ENCODE measurements at regions not wholly inside any gene's neighbourhood (a gene's known extent, or its start where the extent isn't known, plus 50 kb on each side); places are given as distances from the start of the nearest gene placed in this dataset.

- Mint-ChIP-seq H3K4me1 (no peaks in the 10 kb centered on the region), H3K4me3 (no peak overlapping the region), H3K27ac (no peak overlapping the region), H3K27me3 (no peaks in the 10 kb centered on the region), H3K36me3 (no peaks in the 10 kb centered on the region), H3K9me3 (peaks cover 2 to 15% (median 7%) of the 10 kb centered on the region in 5 donors)
- Histone ChIP-seq H3K27ac (ENCODE audit: low read depth, low read length) (no peak overlapping the region), H3K27me3 (ENCODE audit: insufficient read depth, low read length, poor library complexity, severe bottlenecking) (no peaks in the 10 kb centered on the region), H3K36me3 (ENCODE audit: insufficient read depth, low read length) (no peaks in the 10 kb centered on the region), H3K4me3 (ENCODE audit: low read length) (no peak overlapping the region), H3K9me3 (ENCODE audit: low read length) (no peaks in the 10 kb centered on the region), H3K4me1 (ENCODE audit: insufficient read depth, low read length) (no peaks in the 10 kb centered on the region)
- ChIA-PET CTCF (no interaction called here), POLR2A (no interaction called here)
- DNase-seq = no peak
Observed at GRCh38 chr11:24060125-24060524, 436.7 kb upstream of the LUZP2 start.

- Histone ChIP-seq H3K36me3 (ENCODE audit: insufficient read depth, low read length) (no peaks in the 10 kb centered on the region), H3K27ac (ENCODE audit: low read depth, low read length) (no peak overlapping the region), H3K27me3 (ENCODE audit: insufficient read depth, low read length, poor library complexity, severe bottlenecking) (no peaks in the 10 kb centered on the region), H3K4me3 (ENCODE audit: low read length) (no peak overlapping the region), H3K9me3 (ENCODE audit: low read length) (no peaks in the 10 kb centered on the region), H3K4me1 (ENCODE audit: insufficient read depth, low read length) (no peaks in the 10 kb centered on the region)
- POLR2A ChIA-PET = no interaction called here
- Mint-ChIP-seq H3K27me3 (no peaks in the 10 kb centered on the region), H3K27ac (no peak overlapping the region), H3K4me1 (no peaks in the 10 kb centered on the region), H3K36me3 (no peaks in the 10 kb centered on the region), H3K9me3 (peaks cover 0 to 12% (median 3%) of the 10 kb centered on the region in 5 donors), H3K4me3 (no peak overlapping the region)
- no peak for DNase-seq
- CTCF ChIA-PET = no interaction called here
Observed at GRCh38 chr11:24064309-24064903, 432.4 kb upstream of the LUZP2 start.

- Histone ChIP-seq H3K4me3 (ENCODE audit: low read length) (no peak overlapping the region), H3K27ac (ENCODE audit: low read depth, low read length) (no peak overlapping the region), H3K36me3 (ENCODE audit: insufficient read depth, low read length) (no peaks in the 10 kb centered on the region), H3K9me3 (ENCODE audit: low read length) (no peaks in the 10 kb centered on the region), H3K4me1 (ENCODE audit: insufficient read depth, low read length) (no peaks in the 10 kb centered on the region), H3K27me3 (ENCODE audit: insufficient read depth, low read length, poor library complexity, severe bottlenecking) (no peaks in the 10 kb centered on the region)
- POLR2A ChIA-PET = no interaction called here
- no peak overlapping the region for H3K27ac Mint-ChIP-seq
- no peak overlapping the region for H3K4me3 Mint-ChIP-seq
- peaks cover 2 to 9% (median 8%) of the 10 kb centered on the region in 5 donors for H3K9me3 Mint-ChIP-seq
- no peaks in the 10 kb centered on the region for H3K36me3 Mint-ChIP-seq
- CTCF ChIA-PET = no interaction called here
- H3K27me3 Mint-ChIP-seq = no peaks in the 10 kb centered on the region
- H3K4me1 Mint-ChIP-seq = no peaks in the 10 kb centered on the region
- DNase-seq = no peak
Observed at GRCh38 chr11:24068197-24068596, 428.7 kb upstream of the LUZP2 start.

- Histone ChIP-seq H3K27ac (ENCODE audit: low read depth, low read length) (no peak overlapping the region), H3K36me3 (ENCODE audit: insufficient read depth, low read length) (no peaks in the 10 kb centered on the region), H3K4me3 (ENCODE audit: low read length) (no peak overlapping the region), H3K9me3 (ENCODE audit: low read length) (no peaks in the 10 kb centered on the region), H3K27me3 (ENCODE audit: insufficient read depth, low read length, poor library complexity, severe bottlenecking) (no peaks in the 10 kb centered on the region), H3K4me1 (ENCODE audit: insufficient read depth, low read length) (no peaks in the 10 kb centered on the region)
- peaks cover 5 to 11% (median 7%) of the 10 kb centered on the region in 5 donors for H3K9me3 Mint-ChIP-seq
- H3K27ac Mint-ChIP-seq = no peak overlapping the region
- no peaks in the 10 kb centered on the region for H3K27me3 Mint-ChIP-seq
- H3K4me1 Mint-ChIP-seq = no peaks in the 10 kb centered on the region
- no peak overlapping the region for H3K4me3 Mint-ChIP-seq
- no peaks in the 10 kb centered on the region for H3K36me3 Mint-ChIP-seq
- ChIA-PET CTCF (no interaction called here), POLR2A (no interaction called here)
- no peak for DNase-seq
Observed at GRCh38 chr11:24070435-24070834, 426.4 kb upstream of the LUZP2 start.

GRCh38 chr11:24078018-24078417, 418.8 kb upstream of the LUZP2 start:
- H3K4me1 ChIP-seq (ENCODE audit: insufficient read depth, low read length) = no peaks in the 10 kb centered on the region
- ChIA-PET CTCF (no interaction called here), POLR2A (no interaction called here)
- H3K27ac Mint-ChIP-seq = no peak overlapping the region
- DNase-seq = no peak
- H3K4me3 Mint-ChIP-seq = no peak overlapping the region
- peaks cover 5 to 20% (median 7%) of the 10 kb centered on the region in 5 donors for H3K9me3 Mint-ChIP-seq
- H3K4me1 Mint-ChIP-seq = no peaks in the 10 kb centered on the region
- H3K27me3 Mint-ChIP-seq = no peaks in the 10 kb centered on the region
- H3K9me3 ChIP-seq (ENCODE audit: low read length) = no peaks in the 10 kb centered on the region
- no peak overlapping the region for H3K4me3 ChIP-seq (ENCODE audit: low read length)
- no peaks in the 10 kb centered on the region for H3K36me3 ChIP-seq (ENCODE audit: insufficient read depth, low read length)
- H3K36me3 Mint-ChIP-seq = no peaks in the 10 kb centered on the region
- no peak overlapping the region for H3K27ac ChIP-seq (ENCODE audit: low read depth, low read length)
- H3K27me3 ChIP-seq (ENCODE audit: insufficient read depth, low read length, poor library complexity, severe bottlenecking) = no peaks in the 10 kb centered on the region

- no peak overlapping the region for H3K4me3 ChIP-seq (ENCODE audit: low read length)
- Mint-ChIP-seq H3K4me1 (no peaks in the 10 kb centered on the region), H3K36me3 (no peaks in the 10 kb centered on the region), H3K4me3 (no peak overlapping the region), H3K27me3 (no peaks in the 10 kb centered on the region), H3K9me3 (peaks cover 0 to 33% (median 16%) of the 10 kb centered on the region in 5 donors), H3K27ac (no peak overlapping the region)
- no peaks in the 10 kb centered on the region for H3K4me1 ChIP-seq (ENCODE audit: insufficient read depth, low read length)
- POLR2A ChIA-PET = no interaction called here
- CTCF ChIA-PET = no interaction called here
- no peaks in the 10 kb centered on the region for H3K36me3 ChIP-seq (ENCODE audit: insufficient read depth, low read length)
- no peaks in the 10 kb centered on the region for H3K27me3 ChIP-seq (ENCODE audit: insufficient read depth, low read length, poor library complexity, severe bottlenecking)
- H3K9me3 ChIP-seq (ENCODE audit: low read length) = no peaks in the 10 kb centered on the region
- H3K27ac ChIP-seq (ENCODE audit: low read depth, low read length) = no peak overlapping the region
- no peak for DNase-seq
Observed at GRCh38 chr11:24082241-24082640, 414.6 kb upstream of the LUZP2 start.

- CTCF ChIA-PET = no interaction called here
- no peak overlapping the region for H3K27ac Mint-ChIP-seq
Observed at GRCh38 chr11:24082860-24083259, 414.0 kb upstream of the LUZP2 start.

GRCh38 chr11:24084956-24085355, 411.9 kb upstream of the LUZP2 start:
- H3K9me3 Mint-ChIP-seq = peaks cover 0 to 33% (median 13%) of the 10 kb centered on the region in 5 donors
- Histone ChIP-seq H3K36me3 (ENCODE audit: insufficient read depth, low read length) (no peaks in the 10 kb centered on the region), H3K9me3 (ENCODE audit: low read length) (no peaks in the 10 kb centered on the region), H3K4me1 (ENCODE audit: insufficient read depth, low read length) (no peaks in the 10 kb centered on the region), H3K4me3 (ENCODE audit: low read length) (no peak overlapping the region), H3K27ac (ENCODE audit: low read depth, low read length) (no peak overlapping the region), H3K27me3 (ENCODE audit: insufficient read depth, low read length, poor library complexity, severe bottlenecking) (no peaks in the 10 kb centered on the region)
- ChIA-PET POLR2A (no interaction called here), CTCF (no interaction called here)
- H3K36me3 Mint-ChIP-seq = no peaks in the 10 kb centered on the region
- H3K27ac Mint-ChIP-seq = no peak overlapping the region
- H3K4me1 Mint-ChIP-seq = no peaks in the 10 kb centered on the region
- H3K4me3 Mint-ChIP-seq = no peak overlapping the region
- DNase-seq = no peak
- no peaks in the 10 kb centered on the region for H3K27me3 Mint-ChIP-seq

More at GRCh38 chr11:24082860-24083259, 414.0 kb upstream of the LUZP2 start:
- Histone ChIP-seq H3K9me3 (ENCODE audit: low read length) (no peaks in the 10 kb centered on the region), H3K27me3 (ENCODE audit: insufficient read depth, low read length, poor library complexity, severe bottlenecking) (no peaks in the 10 kb centered on the region), H3K36me3 (ENCODE audit: insufficient read depth, low read length) (no peaks in the 10 kb centered on the region), H3K27ac (ENCODE audit: low read depth, low read length) (no peak overlapping the region), H3K4me1 (ENCODE audit: insufficient read depth, low read length) (no peaks in the 10 kb centered on the region), H3K4me3 (ENCODE audit: low read length) (no peak overlapping the region)
- DNase-seq = no peak
- Mint-ChIP-seq H3K4me1 (no peaks in the 10 kb centered on the region), H3K36me3 (no peaks in the 10 kb centered on the region), H3K9me3 (peaks cover 0 to 35% (median 19%) of the 10 kb centered on the region in 5 donors), H3K4me3 (no peak overlapping the region), H3K27me3 (no peaks in the 10 kb centered on the region)
- POLR2A ChIA-PET = no interaction called here

GRCh38 chr11:24086921-24087320, 409.9 kb upstream of the LUZP2 start:
- CTCF ChIA-PET = no interaction called here
- no peaks in the 10 kb centered on the region for H3K27me3 Mint-ChIP-seq
- H3K27me3 ChIP-seq (ENCODE audit: insufficient read depth, low read length, poor library complexity, severe bottlenecking) = no peaks in the 10 kb centered on the region
- H3K27ac Mint-ChIP-seq = no peak overlapping the region
- no peak overlapping the region for H3K4me3 ChIP-seq (ENCODE audit: low read length)
- no peaks in the 10 kb centered on the region for H3K4me1 Mint-ChIP-seq
- no peaks in the 10 kb centered on the region for H3K36me3 ChIP-seq (ENCODE audit: insufficient read depth, low read length)
- no peak for DNase-seq
- H3K9me3 Mint-ChIP-seq = peaks cover 0 to 35% (median 13%) of the 10 kb centered on the region in 5 donors
- no peaks in the 10 kb centered on the region for H3K9me3 ChIP-seq (ENCODE audit: low read length)
- POLR2A ChIA-PET = no interaction called here
- H3K27ac ChIP-seq (ENCODE audit: low read depth, low read length) = no peak overlapping the region
- H3K4me1 ChIP-seq (ENCODE audit: insufficient read depth, low read length) = no peaks in the 10 kb centered on the region
- H3K36me3 Mint-ChIP-seq = no peaks in the 10 kb centered on the region
- no peak overlapping the region for H3K4me3 Mint-ChIP-seq
